ENCODE measurements at regions not wholly inside any gene's neighbourhood (a gene's known extent, or its start where the extent isn't known, plus 50 kb on each side); places are given as distances from the start of the nearest gene placed in this dataset.
A peak's percentile ranks its signal among the peaks of the same experiment; 100 is the strongest.
"Not testable (repeated sequence)": the region's sequence is repeated elsewhere in the genome, so short reads cannot be mapped to it uniquely, and the experiment has no call there.

DNA sequence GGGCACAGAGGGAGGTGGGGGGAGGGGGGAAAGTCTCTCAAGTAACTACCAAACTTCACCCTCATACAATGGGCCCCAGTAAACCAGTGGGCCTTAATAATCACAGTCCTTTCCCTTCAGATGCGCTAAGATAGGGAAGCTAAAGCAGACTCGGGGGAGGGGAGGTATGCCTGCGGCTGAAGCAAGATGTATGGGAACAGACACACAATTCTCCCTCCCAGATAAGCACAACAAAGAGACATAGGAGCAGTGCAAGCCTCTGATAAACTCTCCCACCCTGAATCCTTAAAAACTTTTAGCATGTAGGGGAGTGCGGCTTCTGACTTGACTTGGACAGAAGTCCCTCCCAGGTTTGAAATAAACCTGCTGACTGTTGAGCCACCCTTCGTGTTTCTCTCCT lies 54.7 kb downstream of the PROP1 start:
- DNase-seq (ENCODE audit: low read depth), result not testable (repeated sequence)

GRCh38 chr5:177939246-177940171 lies 56.5 kb downstream of the PROP1 start:
- peak; percentile 32 for DNase-seq (ENCODE audit: low read depth)

DNA sequence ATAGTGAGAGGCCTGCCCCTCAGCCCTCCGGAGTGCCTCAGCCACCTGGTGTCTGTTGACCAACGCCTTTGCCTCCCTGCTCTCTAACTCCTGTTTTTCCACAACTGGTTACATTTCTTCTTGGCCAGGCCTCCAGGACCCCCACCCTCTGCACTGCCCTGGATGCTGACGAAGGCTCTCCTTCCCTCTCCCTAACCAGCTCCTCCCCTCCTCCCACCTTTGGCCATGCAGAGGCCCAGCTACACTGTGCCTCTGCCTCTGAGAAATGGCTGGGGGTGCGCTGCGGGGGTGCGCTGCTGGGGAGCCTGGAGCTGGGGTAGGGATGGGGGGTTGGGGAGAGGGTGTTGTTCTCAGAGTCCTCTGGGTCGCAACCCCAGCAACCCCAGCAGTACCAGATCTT lies 57.3 kb downstream of the PROP1 start:
- not testable (repeated sequence) for DNase-seq (ENCODE audit: low read depth)

DNA sequence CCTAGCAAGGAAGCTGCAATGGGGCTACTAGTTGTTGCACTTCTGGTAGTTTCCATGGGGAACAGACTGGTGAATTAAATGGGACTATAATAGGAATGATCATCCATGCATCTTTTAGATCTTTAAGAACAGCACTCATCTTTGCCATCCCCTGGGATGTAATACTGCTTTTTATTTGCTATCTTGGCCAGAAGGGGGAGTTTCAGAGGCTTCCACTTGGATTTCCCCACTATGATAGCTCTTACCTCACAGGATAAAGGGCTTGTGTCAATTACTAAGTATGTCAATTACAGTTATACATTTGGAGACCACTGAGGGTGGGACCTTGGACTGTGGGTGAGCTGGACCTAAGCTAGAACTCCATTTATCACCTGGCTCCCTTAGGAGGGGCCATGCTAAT lies 61.8 kb downstream of the PROP1 start:
- not testable (repeated sequence) for DNase-seq (ENCODE audit: low read depth)

GRCh38 chr5:177930269-177931022 lies 65.6 kb downstream of the PROP1 start:
- DNase-seq (ENCODE audit: low read depth), result not testable (repeated sequence)

GRCh38 chr5:177929618-177930017 lies 66.4 kb downstream of the PROP1 start:
- DNase-seq (ENCODE audit: low read depth), result not testable (repeated sequence)

DNA sequence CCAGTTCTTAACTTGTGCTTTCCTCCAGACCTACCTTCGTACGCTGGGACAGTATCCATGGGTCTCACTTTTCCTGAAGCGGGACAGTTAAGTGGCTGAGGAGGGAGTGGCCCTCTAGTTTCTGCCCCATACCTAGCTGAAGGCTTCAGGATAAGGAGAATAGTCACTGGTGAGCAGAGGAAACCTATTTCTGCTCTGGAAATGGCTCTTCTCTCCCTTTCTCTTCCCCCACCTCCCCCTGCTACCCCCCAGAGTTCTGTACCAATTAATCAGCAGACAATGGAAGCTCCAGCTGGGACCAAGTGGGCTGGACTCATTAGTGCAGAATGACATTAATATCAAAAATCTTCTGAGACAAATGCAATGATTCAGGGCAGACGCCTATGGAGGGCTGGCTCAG lies 68.5 kb downstream of the PROP1 start:
- not testable (repeated sequence) for DNase-seq (ENCODE audit: low read depth)

DNA sequence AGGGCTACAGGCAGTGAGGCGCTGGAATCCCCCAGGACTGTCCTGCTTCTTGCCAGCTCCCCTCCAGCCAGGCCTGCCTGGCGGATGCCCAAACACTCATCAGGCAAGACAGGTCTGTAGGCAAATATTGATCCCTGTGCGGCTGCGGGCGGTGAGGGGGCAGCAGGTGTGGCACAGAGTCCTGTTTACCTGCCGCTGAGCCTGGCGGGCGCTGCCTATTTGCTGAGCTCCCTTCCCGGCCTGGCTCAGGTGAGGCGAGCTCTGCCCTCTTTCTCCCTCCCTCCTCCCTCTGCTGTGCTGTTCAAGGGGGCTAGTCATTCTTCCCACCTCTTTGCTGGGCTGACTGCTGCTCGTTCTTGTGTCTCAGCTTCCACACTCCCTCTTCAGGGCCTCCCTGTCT lies 71.5 kb downstream of the PROP1 start:
- DNase-seq (ENCODE audit: low read depth), result not testable (repeated sequence)

GRCh38 chr5:177923837-177924236 lies 72.2 kb downstream of the PROP1 start:
- DNase-seq (ENCODE audit: low read depth), result not testable (repeated sequence)

DNA sequence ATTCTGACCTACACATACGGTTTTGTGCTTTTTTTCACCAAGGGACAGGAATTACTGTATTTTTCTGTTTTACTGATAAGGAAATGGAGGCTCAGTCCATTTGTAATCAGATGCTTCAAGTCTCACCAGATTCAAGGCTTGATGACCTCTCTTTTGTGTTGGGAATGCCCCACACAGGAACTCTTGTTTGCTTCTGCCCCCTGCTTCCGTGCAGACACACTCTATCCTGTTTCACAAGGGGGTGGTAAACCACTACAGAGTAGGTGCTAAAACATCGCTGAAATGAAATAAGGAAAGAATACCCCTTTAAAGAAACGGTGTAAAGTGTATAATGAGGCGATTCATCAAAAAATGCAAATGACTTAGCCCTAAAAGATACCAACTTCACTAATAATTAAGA lies 72.9 kb downstream of the PROP1 start:
- DNase-seq (ENCODE audit: low read depth), result not testable (repeated sequence)

DNA sequence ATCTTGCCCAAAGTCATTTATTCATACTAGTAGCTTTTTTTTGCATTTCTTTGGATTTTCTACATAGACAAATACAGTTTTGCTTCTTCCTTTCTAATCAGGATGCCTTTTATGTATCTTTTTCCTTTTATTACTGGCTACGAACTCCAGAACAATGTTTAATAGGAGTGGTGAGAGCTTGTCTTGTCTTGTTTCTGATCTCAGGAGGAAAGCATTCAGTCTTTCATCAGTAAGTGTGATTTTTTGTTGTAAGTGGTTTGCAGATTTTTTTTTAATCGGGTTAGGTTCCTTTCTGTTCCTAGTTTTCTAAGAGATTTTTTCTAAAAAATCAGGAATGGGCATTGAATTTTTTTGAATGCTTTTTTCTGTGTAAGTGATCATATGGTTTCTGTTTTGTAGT lies 86.8 kb downstream of the PROP1 start:
- DNase-seq (ENCODE audit: low read depth), result not testable (repeated sequence)

- not testable (repeated sequence) for DNase-seq (ENCODE audit: low read depth)
Measured at GRCh38 chr5:177902806-177903205, 93.2 kb downstream of the PROP1 start.

DNA sequence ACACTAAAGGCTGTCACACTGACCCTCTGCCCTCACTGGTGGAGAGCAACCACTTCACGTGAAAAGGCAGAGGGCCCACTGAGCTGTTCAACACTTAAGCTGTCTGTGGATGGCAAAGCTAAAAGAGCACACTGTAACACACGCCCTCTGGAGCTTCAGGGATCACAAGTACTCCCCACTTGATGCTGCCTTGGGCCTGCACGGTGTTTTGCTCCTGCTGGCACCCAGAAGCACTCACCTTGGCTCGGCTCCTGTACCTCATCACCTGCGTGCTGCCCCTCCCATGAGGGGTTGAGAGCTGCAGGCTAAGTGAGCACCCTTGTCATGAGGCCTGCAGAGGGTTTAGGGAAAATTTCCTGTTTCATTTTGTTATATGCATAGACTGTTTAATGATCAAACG lies 96.0 kb downstream of the PROP1 start:
- DNase-seq (ENCODE audit: low read depth), result not testable (repeated sequence)

- not testable (repeated sequence) for DNase-seq (ENCODE audit: low read depth)
Measured at GRCh38 chr5:177894681-177895453, 101.2 kb downstream of the PROP1 start.

- DNase-seq (ENCODE audit: low read depth), result not testable (repeated sequence)
Measured at GRCh38 chr5:177892357-177892665, 103.7 kb downstream of the PROP1 start.

- not testable (repeated sequence) for DNase-seq (ENCODE audit: low read depth)
Measured at GRCh38 chr5:177891547-177892356, 104.3 kb downstream of the PROP1 start.

DNA sequence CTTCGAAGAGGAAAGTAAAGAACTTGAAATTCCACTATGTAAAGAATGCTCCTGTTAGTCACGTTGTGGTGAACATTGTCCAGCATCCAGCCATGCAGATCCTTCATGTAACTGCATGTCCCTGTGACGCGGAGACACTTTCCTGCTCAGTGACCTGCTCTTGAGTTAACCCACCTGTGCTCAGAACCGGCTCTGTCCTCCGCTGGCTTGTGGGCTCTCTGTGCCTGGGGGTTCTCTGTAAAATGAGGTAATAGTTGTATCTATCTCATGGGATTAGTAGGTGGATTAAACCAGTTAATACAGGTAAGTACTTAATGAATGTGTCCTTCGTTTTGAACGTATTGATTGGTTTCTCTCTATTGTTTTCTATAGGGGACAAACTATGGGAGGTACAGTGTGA lies 100.6 kb upstream of the FAM153A start:
- not testable (repeated sequence) for DNase-seq (ENCODE audit: low read depth)

DNA sequence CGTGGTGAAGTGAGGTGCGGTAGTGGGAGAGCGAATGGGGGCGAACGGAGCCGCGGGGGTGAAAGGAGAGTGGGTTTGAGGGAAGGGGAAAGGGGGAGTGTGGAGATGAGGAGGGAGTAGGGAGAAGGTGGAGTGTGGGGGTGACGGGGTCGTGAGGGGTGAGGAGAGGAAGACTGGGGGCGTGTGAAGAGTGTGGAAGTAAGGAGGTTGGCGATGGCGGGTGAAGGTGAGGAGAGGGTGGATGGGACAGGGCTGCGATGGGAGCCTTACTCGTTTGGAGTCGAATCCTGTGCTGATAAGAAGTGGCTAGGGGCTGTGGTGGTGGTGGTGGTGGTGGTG lies 93.2 kb upstream of the FAM153A start:
- not testable (repeated sequence) for DNase-seq (ENCODE audit: low read depth)

- not testable (repeated sequence) for DNase-seq (ENCODE audit: low read depth)
Measured at GRCh38 chr5:177875013-177875899, 92.6 kb upstream of the FAM153A start.
